Hippocampal formation (tissue), 2 donors: ENCODE measurements at regions not wholly inside any gene's neighbourhood (a gene's known extent, or its start where the extent isn't known, plus 50 kb on each side); places are given as distances from the start of the nearest gene placed in this dataset.

Experiments
- DNase-seq, 2 donors: peaks; one replicate each; lab custom pipeline; 2025; lab: John Stamatoyannopoulos, UW

GRCh38 chr3:166223120-166223519 is 385.9 kb upstream of the BCHE start:
- no peak for DNase-seq

GRCh38 chr3:166211451-166211850 is 374.2 kb upstream of the BCHE start:
- DNase-seq: no peak

GRCh38 chr3:166209701-166210100 is 372.5 kb upstream of the BCHE start:
- DNase-seq: no peak

- no peak for DNase-seq
Observed at GRCh38 chr3:166205158-166205557, 367.9 kb upstream of the BCHE start.

GRCh38 chr3:166201476-166201875 is 364.3 kb upstream of the BCHE start:
- no peak for DNase-seq

- DNase-seq: no peak
Observed at GRCh38 chr3:166199491-166199890, 362.3 kb upstream of the BCHE start.

- DNase-seq: no peak
Observed at GRCh38 chr3:166195808-166196207, 358.6 kb upstream of the BCHE start.

- no peak for DNase-seq
Observed at GRCh38 chr3:166191411-166191810, 354.2 kb upstream of the BCHE start.

GRCh38 chr3:166190360-166190759 is 353.1 kb upstream of the BCHE start:
- no peak for DNase-seq

GRCh38 chr3:166187237-166187636 is 350.0 kb upstream of the BCHE start:
- no peak for DNase-seq

- no peak for DNase-seq
Observed at GRCh38 chr3:166186003-166186402, 348.8 kb upstream of the BCHE start.

GRCh38 chr3:166177130-166177529 is 339.9 kb upstream of the BCHE start:
- DNase-seq: no peak

GRCh38 chr3:166171695-166172094 is 334.5 kb upstream of the BCHE start:
- DNase-seq: no peak

GRCh38 chr3:166169681-166170080 is 332.5 kb upstream of the BCHE start:
- no peak for DNase-seq

- DNase-seq: no peak
Observed at GRCh38 chr3:166127969-166128368, 290.7 kb upstream of the BCHE start.

- DNase-seq: no peak
Observed at GRCh38 chr3:166125179-166125578, 288.0 kb upstream of the BCHE start.

- no peak for DNase-seq
Observed at GRCh38 chr3:166123576-166123975, 286.4 kb upstream of the BCHE start.

GRCh38 chr3:166123088-166123487 is 285.9 kb upstream of the BCHE start:
- DNase-seq: no peak

- DNase-seq: no peak
Observed at GRCh38 chr3:166118049-166118448, 280.8 kb upstream of the BCHE start.

GRCh38 chr3:166114448-166114847 is 277.2 kb upstream of the BCHE start:
- DNase-seq: no peak

- no peak for DNase-seq
Observed at GRCh38 chr3:166111562-166111961, 274.3 kb upstream of the BCHE start.

GRCh38 chr3:166110102-166110501 is 272.9 kb upstream of the BCHE start:
- no peak for DNase-seq

GRCh38 chr3:166104938-166105337 is 267.7 kb upstream of the BCHE start:
- no peak for DNase-seq

GRCh38 chr3:166100730-166101129 is 263.5 kb upstream of the BCHE start:
- DNase-seq: no peak

GRCh38 chr3:166089575-166089974 is 252.4 kb upstream of the BCHE start:
- DNase-seq: no peak
